NCI-H460 (cell line): ENCODE measurements at regions not wholly inside any gene's neighbourhood (a gene's known extent, or its start where the extent isn't known, plus 50 kb on each side); places are given as distances from the start of the nearest gene placed in this dataset.

Source experiments
- DNase-seq: peaks from one replicate; pipeline ENCODE4 v3.0.0-alpha.2; 2016; ENCODE audit warnings: low read depth; ENCODE audit errors: extremely low read depth

DNA sequence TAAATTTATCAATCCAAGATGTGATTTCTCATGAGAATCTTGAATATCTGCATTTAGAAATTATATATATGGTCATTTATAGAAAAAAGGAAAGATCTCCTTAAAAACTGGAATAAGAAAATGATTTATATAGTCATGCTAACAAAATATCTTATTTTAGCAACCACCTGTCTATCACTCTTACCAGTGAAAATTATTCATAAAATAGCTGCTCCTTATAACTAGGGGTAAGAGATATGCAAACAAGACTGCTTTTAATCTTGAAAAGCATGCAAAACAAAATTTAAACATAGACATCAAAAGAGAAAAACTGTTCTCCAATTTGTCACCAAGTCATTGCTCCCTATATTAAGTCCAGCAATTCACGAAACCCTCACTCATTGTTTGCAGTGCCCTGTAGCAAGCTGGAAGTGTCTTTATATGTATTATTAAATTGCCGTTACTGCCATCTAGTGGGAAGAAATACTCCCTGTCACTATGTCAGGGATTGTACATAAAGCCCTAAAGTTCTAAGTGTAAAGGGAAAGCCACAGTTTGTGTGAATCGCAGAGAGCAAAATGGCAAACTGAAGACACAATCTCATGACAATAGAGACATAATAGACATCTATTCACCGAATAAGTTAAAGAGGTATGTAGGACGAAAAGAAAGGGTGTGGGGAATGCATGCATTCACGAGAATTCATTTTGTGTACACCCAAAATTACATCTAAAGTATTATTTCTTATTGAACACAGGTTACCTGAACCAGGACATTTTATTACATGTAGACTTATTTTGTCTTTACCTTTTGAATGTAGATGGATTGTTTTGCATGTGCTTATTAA lies 600.5 kb downstream of the USP25 start:
- peak; percentile 72 for DNase-seq

- no peak for DNase-seq
Observed at GRCh38 chr21:16330908-16331268, 601.1 kb downstream of the USP25 start.

- DNase-seq, result no peak
Observed at GRCh38 chr21:16337266-16337665, 607.5 kb downstream of the USP25 start.

DNA sequence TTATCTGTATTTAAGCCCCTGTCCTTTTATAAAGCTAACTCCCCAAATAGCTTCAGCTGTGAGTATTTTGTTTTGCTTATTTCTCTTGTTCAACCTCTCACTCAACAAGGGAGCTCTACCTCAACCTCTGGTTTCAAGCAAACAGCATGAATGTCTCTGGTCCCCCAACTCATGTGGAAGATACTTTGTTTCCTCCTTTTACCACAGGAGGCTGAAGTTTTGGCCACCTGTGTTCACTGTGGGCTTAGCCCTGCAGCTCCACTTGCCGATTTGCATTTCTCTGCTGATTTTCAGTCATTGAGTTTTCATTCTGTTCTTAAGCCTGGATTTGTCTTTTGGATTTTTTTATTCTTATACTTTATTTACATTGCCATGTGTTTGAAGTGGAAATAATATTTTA lies 613.1 kb downstream of the USP25 start:
- DNase-seq, result no peak

- no peak for DNase-seq
Observed at GRCh38 chr21:16343776-16344175, 614.0 kb downstream of the USP25 start.

DNA sequence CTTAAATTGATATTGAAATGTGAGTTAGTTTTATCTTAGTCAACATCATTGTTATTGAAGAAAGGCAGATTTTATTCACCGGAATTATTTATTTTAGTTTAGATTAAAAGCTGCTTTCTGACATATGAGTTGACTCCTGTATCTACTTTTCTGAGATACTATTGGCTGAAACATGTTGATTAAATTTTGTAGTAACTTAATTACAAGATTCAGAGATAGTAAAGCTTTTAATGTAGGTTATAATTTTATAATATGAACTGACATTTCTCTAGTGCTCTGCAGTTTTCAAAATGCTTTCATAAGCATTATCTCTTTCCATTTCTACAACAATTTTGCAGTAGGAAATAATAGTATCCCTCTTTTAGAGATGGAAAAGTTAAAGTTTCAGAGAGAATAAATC lies 616.0 kb downstream of the USP25 start:
- no peak for DNase-seq

DNA sequence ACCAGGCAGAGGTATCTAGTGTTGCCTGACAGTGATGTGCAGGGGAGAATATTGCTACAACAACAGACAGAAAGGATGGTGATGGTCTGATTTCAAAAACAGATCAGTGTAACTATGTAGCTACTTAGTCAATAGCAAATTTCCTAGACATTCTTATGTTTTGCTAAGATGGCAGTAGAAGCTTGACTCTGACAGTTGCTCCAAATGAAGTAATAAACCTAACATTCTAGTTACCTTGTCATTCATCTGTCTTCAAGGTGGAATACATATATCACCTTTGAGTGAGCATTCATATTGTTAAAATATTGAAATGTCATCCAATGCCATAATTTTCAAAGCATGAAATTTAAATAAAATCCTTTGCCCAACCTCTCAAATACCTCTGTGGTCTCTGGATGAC lies 617.4 kb downstream of the USP25 start:
- no peak for DNase-seq

DNA sequence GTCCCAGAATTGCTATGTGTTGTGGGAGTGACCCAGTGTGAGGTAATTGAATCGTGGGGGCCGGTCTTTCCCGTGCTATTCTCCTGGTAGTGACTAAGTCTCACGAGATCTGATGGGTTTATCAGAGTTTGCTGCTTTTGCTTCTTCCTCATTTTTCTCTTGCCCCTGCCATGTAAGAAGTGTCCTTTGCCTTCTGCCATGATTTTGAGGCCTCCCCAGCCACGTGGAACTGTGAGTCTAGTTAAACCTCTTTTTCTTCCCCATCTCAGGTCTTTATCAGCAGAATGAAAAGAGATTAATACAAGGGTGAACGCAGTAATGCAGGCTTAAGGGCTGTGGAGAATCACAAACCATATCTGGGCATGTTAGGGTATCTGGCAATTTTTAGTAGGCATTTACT lies 624.0 kb downstream of the USP25 start:
- no peak for DNase-seq

DNA sequence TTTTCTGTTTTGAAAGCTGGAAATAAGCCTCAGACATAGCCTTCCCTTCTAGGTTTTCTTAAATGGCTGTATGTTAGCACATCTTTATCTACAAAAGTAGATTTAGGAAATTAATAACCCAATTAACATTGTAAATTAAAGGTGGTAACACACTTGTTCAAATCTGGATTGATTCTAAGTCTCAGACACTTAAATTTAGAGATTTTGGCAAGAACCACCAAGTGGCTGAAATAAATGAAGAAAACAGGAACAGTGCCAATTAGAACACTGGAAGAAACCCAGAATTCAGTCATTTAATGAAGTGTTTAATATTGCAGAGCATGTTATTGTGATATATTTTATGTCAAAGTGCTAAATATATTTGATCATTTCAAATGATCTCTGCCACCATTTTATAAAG lies 628.2 kb downstream of the USP25 start:
- no peak for DNase-seq

- no peak for DNase-seq
Observed at GRCh38 chr21:16358784-16359183, 629.0 kb downstream of the USP25 start.

DNA sequence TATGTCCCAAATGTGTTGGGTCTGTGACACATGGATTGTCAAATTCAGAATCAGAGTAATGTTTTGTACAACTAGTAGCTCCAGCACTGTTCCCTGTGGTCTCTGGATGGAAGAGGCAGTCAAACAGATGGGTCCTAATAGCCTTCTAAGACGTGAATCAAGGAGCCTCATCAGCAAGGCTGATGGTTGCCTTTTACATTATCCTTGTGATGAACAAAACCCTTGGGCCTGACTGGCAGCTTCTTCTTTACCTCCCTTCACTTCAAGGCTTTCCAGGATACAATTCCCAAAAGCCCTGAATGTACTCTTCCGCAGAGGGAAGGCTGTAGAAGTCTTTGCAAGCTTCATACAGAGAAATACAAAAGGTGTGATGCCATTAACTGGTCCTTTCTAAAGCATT lies 633.3 kb downstream of the USP25 start:
- DNase-seq, result no peak

- no peak for DNase-seq
Observed at GRCh38 chr21:16363518-16363917, 633.7 kb downstream of the USP25 start.

- no peak for DNase-seq
Observed at GRCh38 chr21:16366207-16366606, 636.4 kb downstream of the USP25 start.

DNA sequence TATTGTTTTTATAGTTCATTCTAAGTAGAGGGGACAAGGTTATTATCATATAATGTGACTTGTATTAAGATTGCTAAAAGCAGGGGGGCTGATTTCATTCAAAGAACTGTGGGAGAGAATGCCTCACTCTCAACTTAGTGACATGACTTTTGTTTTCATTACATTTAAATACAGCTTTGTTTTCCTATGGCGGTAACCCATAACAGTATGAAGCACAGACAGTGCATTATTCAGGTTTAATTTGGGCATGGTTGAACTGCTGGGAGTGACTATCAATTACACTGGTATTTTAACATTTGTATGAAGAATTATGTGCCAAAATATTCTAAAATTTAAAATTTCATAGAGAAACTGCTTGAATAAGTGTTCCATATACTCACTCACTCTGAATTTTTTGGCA lies 637.3 kb downstream of the USP25 start:
- no peak for DNase-seq

DNA sequence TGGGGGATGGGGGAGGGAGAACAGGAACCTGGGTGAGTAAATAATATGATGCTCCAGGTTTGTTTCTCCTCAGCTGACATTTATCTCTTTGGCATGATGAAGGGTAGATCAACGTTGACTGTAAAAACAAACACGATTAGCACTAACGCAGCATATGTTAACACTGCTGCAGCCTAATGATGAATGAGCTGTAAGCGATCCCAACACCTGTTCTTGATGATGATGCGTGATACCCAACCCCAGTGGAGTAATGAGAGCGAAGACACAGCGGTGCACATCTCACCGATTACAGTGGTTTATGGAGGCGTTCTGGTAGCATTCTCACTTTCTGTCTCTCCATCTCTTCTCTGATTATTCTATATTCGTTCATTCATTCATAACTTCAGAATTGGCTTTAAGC lies 640.4 kb downstream of the USP25 start:
- no peak for DNase-seq

- DNase-seq, result no peak
Observed at GRCh38 chr21:16372586-16372985, 642.8 kb downstream of the USP25 start.

DNA sequence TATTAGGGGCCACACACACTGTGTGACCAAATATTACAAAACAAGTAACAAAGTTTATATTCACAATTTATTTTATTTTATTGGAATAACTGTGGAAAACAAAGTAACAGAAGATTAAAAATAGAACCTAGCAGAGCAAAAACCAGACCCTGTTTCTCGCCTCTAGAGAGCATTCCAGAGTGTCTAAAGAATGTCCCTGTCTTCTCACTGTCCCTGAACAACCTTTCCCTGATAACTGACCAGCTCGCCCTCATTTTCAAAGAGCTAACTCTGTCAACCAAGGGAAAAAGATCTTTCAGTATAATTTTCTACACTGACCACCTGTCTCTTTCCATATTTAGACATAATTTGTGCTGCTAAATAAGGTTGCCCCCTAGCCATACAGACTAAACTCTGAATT lies 646.9 kb downstream of the USP25 start:
- no peak for DNase-seq

GRCh38 chr21:16377120-16377658 lies 647.4 kb downstream of the USP25 start:
- no peak for DNase-seq

GRCh38 chr21:16377857-16378256 lies 648.1 kb downstream of the USP25 start:
- no peak for DNase-seq

DNA sequence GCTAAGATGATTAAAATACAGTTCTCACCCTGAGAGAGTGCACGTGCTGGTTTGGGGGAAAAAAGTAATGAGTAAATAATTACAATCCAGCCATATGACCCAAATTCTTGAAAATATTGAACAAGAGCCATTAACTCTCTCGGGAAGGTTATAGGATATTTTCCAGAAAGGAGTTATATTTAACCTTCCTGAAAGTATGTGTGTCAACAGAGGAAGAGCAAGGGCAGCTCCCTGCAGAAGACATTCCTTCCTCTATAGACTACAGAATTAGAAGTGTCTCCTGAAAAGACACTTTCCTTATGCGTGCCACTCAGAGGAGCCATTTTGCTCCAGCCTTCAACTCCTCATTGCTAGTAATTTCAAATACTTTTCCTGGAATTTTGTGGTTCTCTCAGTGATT lies 648.7 kb downstream of the USP25 start:
- no peak for DNase-seq

GRCh38 chr21:16388291-16388690 lies 658.5 kb downstream of the USP25 start:
- no peak for DNase-seq

DNA sequence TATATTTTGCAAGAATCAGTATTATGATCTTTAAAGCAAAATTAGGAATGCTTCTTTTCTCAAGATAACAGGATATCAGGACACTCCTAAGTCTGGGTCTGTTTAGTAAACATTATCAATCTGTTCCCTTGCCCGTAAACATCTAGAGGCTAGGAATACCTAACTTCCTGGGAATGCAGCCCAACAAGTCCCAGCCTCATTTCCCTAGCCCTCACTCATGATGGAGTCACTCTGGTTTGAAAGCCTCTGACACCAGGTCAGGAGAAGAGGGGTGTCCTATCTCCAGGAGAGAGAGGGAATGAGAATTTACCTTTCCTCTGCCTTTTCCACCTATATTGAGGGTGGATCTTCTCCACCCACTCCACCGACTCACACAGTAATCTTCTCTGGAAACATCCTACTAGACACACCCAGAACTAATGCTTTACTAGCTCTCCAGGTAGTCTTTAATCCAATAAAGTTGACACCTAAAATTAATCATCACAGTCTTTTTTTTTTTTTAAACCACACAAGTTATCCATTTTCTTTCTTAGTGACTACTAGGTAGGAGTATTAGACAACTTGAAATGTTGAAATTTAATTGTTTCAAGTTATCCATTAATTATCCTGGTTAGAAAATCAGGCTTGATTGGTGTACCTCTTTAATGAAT lies 659.3 kb downstream of the USP25 start:
- DNase-seq, result no peak
